Fibroblast of peridontal ligament (primary cell): ENCODE measurements at regions not wholly inside any gene's neighbourhood (a gene's known extent, or its start where the extent isn't known, plus 50 kb on each side); places are given as distances from the start of the nearest gene placed in this dataset.

ENCODE experiments used
- DNase-seq: peaks from one replicate; pipeline ENCODE4 v3.0.0-alpha.2; 2010; ENCODE audit errors: extremely low read depth

GRCh38 chr9:28810388-28811075 is 1237.3 kb upstream of the C9orf72 start:
- DNase-seq = peak; percentile 2

- DNase-seq = no peak
Observed at GRCh38 chr9:28820741-28821140, 1247.5 kb upstream of the C9orf72 start.

GRCh38 chr9:28821240-28821639 is 1248.0 kb upstream of the C9orf72 start:
- DNase-seq = no peak

GRCh38 chr9:28824432-28824963 is 1251.2 kb upstream of the C9orf72 start:
- no peak for DNase-seq

GRCh38 chr9:28832168-28832770 is 1259.0 kb upstream of the C9orf72 start:
- no peak for DNase-seq

- DNase-seq = no peak
Observed at GRCh38 chr9:28834156-28834555, 1260.9 kb upstream of the C9orf72 start.

- no peak for DNase-seq
Observed at GRCh38 chr9:28839778-28840430, 1266.6 kb upstream of the C9orf72 start.

GRCh38 chr9:28841775-28842174 is 1268.5 kb upstream of the C9orf72 start:
- DNase-seq = no peak

GRCh38 chr9:28847331-28847730 is 1274.0 kb upstream of the C9orf72 start:
- DNase-seq = no peak

GRCh38 chr9:28848671-28849070 is 1275.4 kb upstream of the C9orf72 start:
- DNase-seq = no peak

- DNase-seq = no peak
Observed at GRCh38 chr9:28853477-28853876, 1280.2 kb upstream of the C9orf72 start.

- no peak for DNase-seq
Observed at GRCh38 chr9:28866951-28867350, 1293.7 kb upstream of the C9orf72 start.

GRCh38 chr9:28868228-28868990 is 1295.1 kb upstream of the C9orf72 start:
- no peak for DNase-seq

- DNase-seq = no peak
Observed at GRCh38 chr9:28882529-28882928, 1309.2 kb upstream of the C9orf72 start.

- no peak for DNase-seq
Observed at GRCh38 chr9:28883234-28883633, 1310.0 kb upstream of the C9orf72 start.

- DNase-seq = no peak
Observed at GRCh38 chr9:28887188-28887884, 1314.1 kb upstream of the C9orf72 start.

- no peak for DNase-seq
Observed at GRCh38 chr9:28888806-28889205, 1315.5 kb upstream of the C9orf72 start.

- no peak for DNase-seq
Observed at GRCh38 chr9:28892538-28892937, 1319.3 kb upstream of the C9orf72 start.

- DNase-seq = no peak
Observed at GRCh38 chr9:28899267-28899666, 1326.0 kb upstream of the C9orf72 start.

GRCh38 chr9:28899926-28900325 is 1326.6 kb upstream of the C9orf72 start:
- DNase-seq = no peak

- no peak for DNase-seq
Observed at GRCh38 chr9:28900406-28900805, 1327.1 kb upstream of the C9orf72 start.

GRCh38 chr9:28909526-28909925 is 1336.2 kb upstream of the C9orf72 start:
- no peak for DNase-seq
